ENCODE measurements at regions not wholly inside any gene's neighbourhood (a gene's known extent, or its start where the extent isn't known, plus 50 kb on each side); places are given as distances from the start of the nearest gene placed in this dataset.

DNA sequence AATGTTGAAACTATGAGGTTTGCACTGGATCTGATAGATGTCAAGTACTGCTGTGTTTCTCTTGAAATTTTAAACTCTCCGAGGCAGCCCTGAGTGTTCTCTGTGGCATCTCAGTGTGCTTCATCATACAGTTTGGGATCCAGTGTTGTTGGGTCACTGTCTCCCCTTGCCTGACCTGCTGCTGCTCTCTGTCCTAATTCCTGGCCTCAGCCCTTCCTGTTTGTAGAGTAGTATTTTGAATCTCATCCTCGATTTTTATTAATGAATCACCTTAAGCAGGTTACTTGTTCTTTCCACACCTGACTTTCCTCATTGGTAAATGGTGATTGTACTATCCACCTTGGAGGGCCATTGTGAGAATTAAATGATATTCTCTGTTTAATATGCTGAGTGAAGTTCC lies 70.7 kb upstream of the PAX6 start:
- no peak overlapping the region for H2AK5ac ChIP-seq (ENCODE audit: low read depth, low read length)
- no peak overlapping the region for H2BK120ac ChIP-seq (replicated peaks; ENCODE audit: low read depth, low read length)
- H4K8ac ChIP-seq (ENCODE audit: extremely low read depth, insufficient read depth, low read length) = no peak overlapping the region
- FAIRE-seq (no peak), DNase-seq (ENCODE audit: low read depth in 1 of 2, low spot score in 2 of 2) (no peak)
- H3K23me2 ChIP-seq (ENCODE audit: low read depth, low read length) = no peaks in the 10 kb centered on the region
- H3K4me2 ChIP-seq (ENCODE audit: insufficient read depth in 1 of 2, low read depth in 2 of 2, low read length in 2 of 2) = no peak overlapping the region
- H4K5ac ChIP-seq (ENCODE audit: insufficient read length, low read depth, low read length) = no peak overlapping the region
- H2AFZ ChIP-seq (ENCODE audit: low read length) = no peak overlapping the region
- no peak overlapping the region for H3K23ac ChIP-seq (ENCODE audit: insufficient read length)
- no peak overlapping the region for H2BK20ac ChIP-seq (ENCODE audit: low read length)
- H2BK12ac ChIP-seq (ENCODE audit: low read depth, low read length) = no peak overlapping the region
- H3K14ac ChIP-seq (ENCODE audit: insufficient read length) = no peak overlapping the region
- ChIA-PET CTCF (ENCODE audit: partially characterized antibody) (interaction anchor here (0.8 to 1.7 kb wide), 4 partner anchors 9 to 125 kb away, joined by 3 to 10 read pairs (median 6); no protein-coding TSS in a partner anchor), POLR2A (ENCODE audit: partially characterized antibody) (no interaction called here)
- H3K79me1 ChIP-seq (ENCODE audit: low read depth, low read length) = no peaks in the 10 kb centered on the region
- no peak overlapping the region for H3K27ac ChIP-seq (ENCODE audit: low read depth, low read length)
- no peak overlapping the region for H3K4ac ChIP-seq (replicated peaks; ENCODE audit: insufficient read length, low read depth, low read length)
- H3K9me3 ChIP-seq (ENCODE audit: insufficient read depth in 2 of 2, low read depth in 1 of 2, low read length in 1 of 2) = no peaks in the 10 kb centered on the region
- no peaks in the 10 kb centered on the region for H3K79me2 ChIP-seq (ENCODE audit: control insufficient read depth in 1 of 2, insufficient read depth in 2 of 2, low read length in 2 of 2)
- no peak overlapping the region for H2BK15ac ChIP-seq (ENCODE audit: low read length)
- no peak overlapping the region for H3K18ac ChIP-seq (ENCODE audit: extremely low read depth, low read length)
- H3K56ac ChIP-seq (replicated peaks; ENCODE audit: insufficient read length, low read depth, low read length) = no peak overlapping the region
- H4K20me1 ChIP-seq (replicated peaks in 1 of 2; ENCODE audit: control insufficient read depth in 1 of 2, insufficient read depth in 2 of 2, low read length in 2 of 2) = no peaks in the 10 kb centered on the region
- H3K9ac ChIP-seq (replicated peaks in 1 of 4; ENCODE audit: extremely low read depth in 1 of 4, low read depth in 3 of 4, low read length in 3 of 4) = no peak overlapping the region
- no peak overlapping the region for H4K91ac ChIP-seq (replicated peaks; ENCODE audit: insufficient read length, low read length)
- H3K4me1 ChIP-seq (replicated peaks in 1 of 4; ENCODE audit: control insufficient read depth in 3 of 4, insufficient read depth in 4 of 4, low read length in 3 of 4) = peaks cover 0 to 19% (median 4%) of the 10 kb centered on the region in 4 experiments; a peak in 4 of 7 replicates
- no peaks in the 10 kb centered on the region for H3K36me3 ChIP-seq (ENCODE audit: control insufficient read depth in 2 of 4, insufficient read depth in 4 of 4, low read length in 3 of 4)
- H3K4me3 ChIP-seq (ENCODE audit: extremely low read depth in 1 of 4, insufficient read depth in 2 of 4, low read depth in 3 of 4, low read length in 4 of 4) = no peak overlapping the region
- no peak overlapping the region for H2BK5ac ChIP-seq (ENCODE audit: low read depth, low read length)
- WGBS, 2 experiments (ENCODE audit: extremely low coverage in 1 of 2, insufficient coverage in 1 of 2, insufficient read length in 1 of 2, insufficient replicate concordance in 2 of 2, low coverage in 1 of 2, low lambda C conversion rate in 2 of 2, missing lambda C conversion rate in 1 of 2) = 92% methylated on average over 2 of the region's 2 CpGs; no CpG with 5 or more reads in 1 of the 2 experiments
- no peaks in the 10 kb centered on the region for H3K27me3 ChIP-seq (replicated peaks in 1 of 4; ENCODE audit: control insufficient read depth in 3 of 4, extremely low read depth in 1 of 4, insufficient read depth in 3 of 4, low read length in 3 of 4)
- TF ChIP-seq SIN3A (conservative IDR thresholded peaks at IDR 0.05 in 1 of 2, IDR thresholded peaks at IDR 0.05 in 1 of 2; ENCODE audit: low read depth in 1 of 2, low read length in 2 of 2) (no peak), NANOG (IDR thresholded peaks at IDR 0.05; ENCODE audit: insufficient read depth, low read depth, low read length, poor library complexity, severe bottlenecking) (no peak), SUZ12 (IDR thresholded peaks at IDR 0.05; ENCODE audit: low read length) (no peak), TEAD4 (IDR thresholded peaks at IDR 0.05; ENCODE audit: low read depth, low read length) (no peak), CTBP2 (IDR thresholded peaks at IDR 0.05; ENCODE audit: borderline replicate concordance, insufficient read depth, insufficient read length, low read length) (no peak), SP4 (IDR thresholded peaks at IDR 0.05; ENCODE audit: low read length) (no peak), JUND (IDR thresholded peaks at IDR 0.05; ENCODE audit: low read length) (no peak), BCL11A (IDR thresholded peaks at IDR 0.05; ENCODE audit: low read depth in 2 of 2, low read length in 2 of 2) (no peak), NRF1 (IDR thresholded peaks at IDR 0.05; ENCODE audit: low read depth, low read length) (no peak), SP2 (IDR thresholded peaks at IDR 0.05; ENCODE audit: low read length) (no peak), KDM4A (IDR thresholded peaks at IDR 0.05; ENCODE audit: low read depth, low read length, severe bottlenecking) (no peak)
- TF ChIP-seq, protein P1, sequence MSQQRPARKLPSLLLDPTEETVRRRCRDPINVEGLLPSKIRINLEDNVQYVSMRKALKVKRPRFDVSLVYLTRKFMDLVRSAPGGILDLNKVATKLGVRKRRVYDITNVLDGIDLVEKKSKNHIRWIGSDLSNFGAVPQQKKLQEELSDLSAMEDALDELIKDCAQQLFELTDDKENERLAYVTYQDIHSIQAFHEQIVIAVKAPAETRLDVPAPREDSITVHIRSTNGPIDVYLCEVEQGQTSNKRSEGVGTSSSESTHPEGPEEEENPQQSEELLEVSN (IDR thresholded peaks at IDR 0.05) = no peak
- TF ChIP-seq, protein P2, sequence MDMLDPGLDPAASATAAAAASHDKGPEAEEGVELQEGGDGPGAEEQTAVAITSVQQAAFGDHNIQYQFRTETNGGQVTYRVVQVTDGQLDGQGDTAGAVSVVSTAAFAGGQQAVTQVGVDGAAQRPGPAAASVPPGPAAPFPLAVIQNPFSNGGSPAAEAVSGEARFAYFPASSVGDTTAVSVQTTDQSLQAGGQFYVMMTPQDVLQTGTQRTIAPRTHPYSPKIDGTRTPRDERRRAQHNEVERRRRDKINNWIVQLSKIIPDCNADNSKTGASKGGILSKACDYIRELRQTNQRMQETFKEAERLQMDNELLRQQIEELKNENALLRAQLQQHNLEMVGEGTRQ (IDR thresholded peaks at IDR 0.05; ENCODE audit: low read length) = no peak

Measured in H1 (cell line).